ENCODE measurements at regions not wholly inside any gene's neighbourhood (a gene's known extent, or its start where the extent isn't known, plus 50 kb on each side); places are given as distances from the start of the nearest gene placed in this dataset.

DNA sequence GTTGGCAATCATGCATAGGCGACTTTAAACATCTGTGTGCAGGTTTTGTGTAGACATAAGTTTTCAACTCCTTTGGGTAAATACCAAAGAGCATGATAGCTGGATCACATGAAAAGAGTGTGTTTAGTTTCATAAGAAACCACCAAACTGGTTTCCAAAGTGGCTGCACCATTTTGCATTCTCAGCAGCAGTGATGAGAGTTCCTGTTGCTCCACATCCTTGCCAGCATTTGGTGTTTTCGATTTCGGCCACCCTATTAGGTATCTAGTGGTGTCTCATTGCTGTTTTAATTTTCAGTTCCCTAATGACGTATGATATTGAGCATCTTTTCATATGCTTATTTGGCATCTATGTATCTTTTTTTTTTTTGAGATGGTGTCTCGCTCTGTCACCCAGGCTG, 62.8 kb upstream of the CCND1 start:
- DNase-seq (ENCODE audit: low read depth in 1 of 2, low spot score in 1 of 2) = no peak
- Histone ChIP-seq H3K4me1 (ENCODE audit: low read depth) (peaks cover 6% of the 10 kb centered on the region), H3K9me3 (ENCODE audit: low read depth) (no peaks in the 10 kb centered on the region), H3K4me3 (no peak overlapping the region), H3K36me3 (no peaks in the 10 kb centered on the region), H3K27me3 (no peaks in the 10 kb centered on the region), H3K27ac (no peak overlapping the region)
- TF ChIP-seq, protein P1, sequence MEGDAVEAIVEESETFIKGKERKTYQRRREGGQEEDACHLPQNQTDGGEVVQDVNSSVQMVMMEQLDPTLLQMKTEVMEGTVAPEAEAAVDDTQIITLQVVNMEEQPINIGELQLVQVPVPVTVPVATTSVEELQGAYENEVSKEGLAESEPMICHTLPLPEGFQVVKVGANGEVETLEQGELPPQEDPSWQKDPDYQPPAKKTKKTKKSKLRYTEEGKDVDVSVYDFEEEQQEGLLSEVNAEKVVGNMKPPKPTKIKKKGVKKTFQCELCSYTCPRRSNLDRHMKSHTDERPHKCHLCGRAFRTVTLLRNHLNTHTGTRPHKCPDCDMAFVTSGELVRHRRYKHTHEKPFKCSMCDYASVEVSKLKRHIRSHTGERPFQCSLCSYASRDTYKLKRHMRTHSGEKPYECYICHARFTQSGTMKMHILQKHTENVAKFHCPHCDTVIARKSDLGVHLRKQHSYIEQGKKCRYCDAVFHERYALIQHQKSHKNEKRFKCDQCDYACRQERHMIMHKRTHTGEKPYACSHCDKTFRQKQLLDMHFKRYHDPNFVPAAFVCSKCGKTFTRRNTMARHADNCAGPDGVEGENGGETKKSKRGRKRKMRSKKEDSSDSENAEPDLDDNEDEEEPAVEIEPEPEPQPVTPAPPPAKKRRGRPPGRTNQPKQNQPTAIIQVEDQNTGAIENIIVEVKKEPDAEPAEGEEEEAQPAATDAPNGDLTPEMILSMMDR (IDR thresholded peaks at IDR 0.05; ENCODE audit: low read depth, low read length) = no peak

DNA sequence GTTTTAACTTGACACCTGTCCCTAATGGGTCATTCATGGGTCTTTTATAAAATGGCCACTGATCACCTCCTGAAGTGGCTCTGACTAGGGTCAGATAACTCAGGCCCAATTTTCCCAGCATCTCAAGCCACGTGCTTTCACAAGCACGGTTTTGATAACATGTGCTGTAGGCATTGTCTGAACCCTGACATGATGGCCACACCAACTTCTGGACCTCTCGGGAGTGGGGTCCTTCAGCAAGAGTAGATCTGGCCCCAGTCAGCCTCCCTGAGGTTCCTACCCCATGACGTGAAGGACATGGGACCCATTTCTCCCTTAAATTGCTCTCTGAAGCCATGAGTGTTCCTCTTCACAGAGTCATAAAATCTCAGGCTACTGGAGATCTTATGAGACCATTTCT, 60.4 kb upstream of the CCND1 start:
- H3K9me3 ChIP-seq (ENCODE audit: low read depth) = no peaks in the 10 kb centered on the region
- TF ChIP-seq, protein P1 (IDR thresholded peaks at IDR 0.05; ENCODE audit: low read depth, low read length) = no peak
- H3K27ac ChIP-seq = no peak overlapping the region
- DNase-seq (ENCODE audit: low read depth in 1 of 2, low spot score in 1 of 2) = no peak
- H3K27me3 ChIP-seq = no peaks in the 10 kb centered on the region
- no peak overlapping the region for H3K4me3 ChIP-seq
- no peaks in the 10 kb centered on the region for H3K36me3 ChIP-seq
- peaks cover 12% of the 10 kb centered on the region for H3K4me1 ChIP-seq (ENCODE audit: low read depth)

DNA sequence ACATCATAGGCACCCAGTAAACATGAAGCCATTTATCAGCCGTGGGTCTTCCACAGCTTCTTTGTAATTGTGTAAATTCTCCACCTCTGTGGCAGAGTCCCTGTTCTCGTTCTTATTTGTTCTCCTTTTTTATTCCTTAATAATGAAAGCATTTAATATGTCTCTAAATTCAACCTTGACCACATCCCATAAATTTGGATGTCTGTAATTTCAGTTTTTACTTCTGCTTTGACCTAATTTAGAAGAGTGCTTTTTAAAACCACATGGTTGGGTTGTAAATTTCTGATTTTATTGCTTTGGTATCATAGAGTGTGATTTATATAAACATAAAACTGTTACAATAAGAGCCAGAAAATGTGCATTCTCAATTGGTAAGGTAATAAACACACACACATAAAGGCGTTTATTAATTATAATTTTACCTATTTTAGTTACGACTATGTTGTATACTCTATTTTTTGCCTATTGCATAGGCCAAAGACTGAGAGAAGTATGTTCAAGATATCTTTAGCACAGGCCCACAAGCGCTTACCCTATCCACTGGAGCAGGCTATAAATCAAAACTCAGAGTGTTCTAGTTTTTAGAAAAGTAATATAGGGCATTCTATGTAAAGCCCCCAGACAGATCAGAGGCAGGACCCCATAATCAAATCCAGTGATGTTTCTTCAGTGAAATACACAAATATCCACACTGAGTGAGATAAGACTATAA, 58.0 kb upstream of the CCND1 start:
- Histone ChIP-seq H3K4me1 (ENCODE audit: low read depth) (peaks cover 12% of the 10 kb centered on the region), H3K9me3 (ENCODE audit: low read depth) (no peaks in the 10 kb centered on the region), H3K27ac (no peak overlapping the region), H3K4me3 (no peak overlapping the region), H3K36me3 (no peaks in the 10 kb centered on the region), H3K27me3 (no peaks in the 10 kb centered on the region)
- TF ChIP-seq, protein P1 (IDR thresholded peaks at IDR 0.05; ENCODE audit: low read depth, low read length) = no peak
- DNase-seq (ENCODE audit: low read depth in 1 of 2, low spot score in 1 of 2) = no peak

DNA sequence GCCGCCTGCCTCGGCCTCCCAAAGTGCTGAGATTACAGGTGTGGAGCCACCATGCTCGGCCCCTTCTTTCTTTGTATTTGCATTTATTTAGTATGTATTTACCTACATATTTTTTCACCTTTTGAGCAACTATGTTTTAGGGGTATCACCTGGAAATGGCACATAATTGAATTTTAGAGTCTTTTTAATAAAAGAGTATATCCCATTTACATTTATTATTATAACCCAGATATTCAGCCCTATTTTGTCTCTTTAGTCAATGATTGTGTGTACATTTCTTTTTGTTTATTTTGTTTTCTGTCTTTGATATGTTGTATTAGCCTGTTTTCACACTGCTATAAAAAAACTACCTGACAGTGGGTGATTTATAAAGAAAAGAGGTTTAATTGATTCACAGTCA, 56.8 kb upstream of the CCND1 start:
- TF ChIP-seq, protein P1 (IDR thresholded peaks at IDR 0.05; ENCODE audit: low read depth, low read length) = no peak
- no peak overlapping the region for H3K27ac ChIP-seq

DNA sequence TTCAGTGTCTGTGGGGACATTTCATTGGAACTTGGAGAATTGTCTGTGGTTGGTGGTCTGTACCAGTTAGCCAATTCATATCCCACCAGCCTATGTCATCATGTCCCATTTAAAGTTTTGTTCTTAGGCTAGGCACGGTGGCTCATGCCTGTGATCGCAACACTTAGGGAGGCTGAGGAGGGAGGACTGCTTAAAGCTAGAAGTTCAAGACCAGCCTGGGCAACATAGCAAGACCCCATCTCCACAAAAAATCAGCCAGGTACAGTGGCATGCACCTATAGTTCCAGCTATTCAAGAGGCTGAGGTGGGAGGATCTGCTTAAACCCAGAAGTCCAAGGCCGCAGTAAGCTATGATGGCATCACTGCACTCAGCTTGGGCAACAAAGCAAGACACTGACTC, 55.6 kb upstream of the CCND1 start:
- peaks cover 12% of the 10 kb centered on the region for H3K4me1 ChIP-seq (ENCODE audit: low read depth)
- H3K9me3 ChIP-seq (ENCODE audit: low read depth) = no peaks in the 10 kb centered on the region
- no peaks in the 10 kb centered on the region for H3K27me3 ChIP-seq
- no peak overlapping the region for H3K4me3 ChIP-seq
- H3K27ac ChIP-seq = no peak overlapping the region
- no peak for DNase-seq (ENCODE audit: low read depth in 1 of 2, low spot score in 1 of 2)
- H3K36me3 ChIP-seq = no peaks in the 10 kb centered on the region
- TF ChIP-seq, protein P1 (IDR thresholded peaks at IDR 0.05; ENCODE audit: low read depth, low read length) = no peak

More for the DNA sequence above, 56.8 kb upstream of the CCND1 start:
- DNase-seq (ENCODE audit: low read depth in 1 of 2, low spot score in 1 of 2) = no peak
- H3K4me3 ChIP-seq = no peak overlapping the region
- no peaks in the 10 kb centered on the region for H3K36me3 ChIP-seq
- H3K4me1 ChIP-seq (ENCODE audit: low read depth) = peaks cover 12% of the 10 kb centered on the region
- no peaks in the 10 kb centered on the region for H3K27me3 ChIP-seq
- no peaks in the 10 kb centered on the region for H3K9me3 ChIP-seq (ENCODE audit: low read depth)
